Skeletal muscle satellite cell (primary cell): ENCODE measurements at regions not wholly inside any gene's neighbourhood (a gene's known extent, or its start where the extent isn't known, plus 50 kb on each side); places are given as distances from the start of the nearest gene placed in this dataset.

Source experiments
- H3K27me3 ChIP-seq: 2 replicates; pipeline ENCODE4 v1.7.0; 2013; ENCODE audit warnings: low read length; ENCODE audit not compliant: control insufficient read depth, insufficient read depth
- H3K36me3 ChIP-seq: 2 replicates; pipeline ENCODE4 v1.7.0; 2013; ENCODE audit warnings: mild to moderate bottlenecking, control low read depth, low read length; ENCODE audit not compliant: insufficient read depth
- H3K4me1 ChIP-seq: 2 replicates; pipeline ENCODE4 v1.7.0; 2013; ENCODE audit warnings: low read length; ENCODE audit not compliant: control insufficient read depth, insufficient read depth
- H3K4me2 ChIP-seq: 2 replicates; pipeline ENCODE4 v1.7.0; 2013; ENCODE audit warnings: mild to moderate bottlenecking, low read length
- H3K4me3 ChIP-seq: 2 replicates; pipeline ENCODE4 v1.7.0; 2013; ENCODE audit warnings: low read length
- H3K9ac ChIP-seq: 2 replicates; pipeline ENCODE4 v1.7.0; 2013; ENCODE audit warnings: mild to moderate bottlenecking, low read depth, low read length, moderate library complexity
- H3K9me3 ChIP-seq: replicated peaks from 2 replicates; pipeline ENCODE4 v1.7.0; 2013; ENCODE audit warnings: mild to moderate bottlenecking, control low read depth, low read length

DNA sequence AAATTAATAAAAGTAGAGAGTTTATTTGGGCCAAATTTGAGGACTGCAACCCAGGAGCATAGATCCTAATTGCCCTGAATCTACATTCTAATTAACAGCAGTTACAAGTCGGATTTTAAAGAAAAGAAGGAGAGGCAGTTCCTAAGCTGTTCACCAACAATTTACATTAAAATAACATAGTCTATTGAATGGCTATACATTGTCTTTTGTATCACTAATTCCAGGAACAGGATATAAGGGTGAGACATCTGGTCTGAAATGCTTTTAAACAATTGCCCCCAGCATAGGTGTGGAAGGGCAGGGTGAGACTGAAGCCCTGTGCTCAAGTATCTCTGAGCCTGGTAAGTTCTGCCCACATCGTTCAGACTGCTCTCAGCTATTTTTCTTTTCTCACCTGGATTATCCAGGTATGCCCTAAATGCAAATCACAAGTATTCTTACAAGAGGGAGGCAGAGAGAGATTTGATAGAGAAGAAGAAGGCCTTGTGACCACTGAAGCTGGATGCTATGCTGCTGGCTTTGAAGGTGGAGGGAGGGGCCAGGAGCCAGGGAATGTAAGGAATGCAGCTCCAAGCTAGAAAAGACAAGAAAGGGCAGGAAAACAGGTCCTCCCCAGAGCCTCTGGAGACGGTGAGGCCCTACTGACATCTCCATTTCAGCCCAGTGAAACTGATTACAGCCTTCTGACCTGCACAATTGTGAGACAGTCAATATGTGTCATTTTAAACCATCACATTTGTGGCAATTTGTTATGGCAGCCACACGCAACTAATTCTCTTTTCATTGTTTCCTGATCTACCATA lies 189.4 kb upstream of the ARL4C start:
- Histone ChIP-seq H3K4me1 (peaks cover 27% of the 10 kb centered on the region), H3K4me2 (no peak overlapping the region), H3K9me3 (no peaks in the 10 kb centered on the region), H3K27me3 (no peaks in the 10 kb centered on the region), H3K4me3 (no peak overlapping the region), H3K36me3 (no peaks in the 10 kb centered on the region), H3K9ac (no peak overlapping the region)

DNA sequence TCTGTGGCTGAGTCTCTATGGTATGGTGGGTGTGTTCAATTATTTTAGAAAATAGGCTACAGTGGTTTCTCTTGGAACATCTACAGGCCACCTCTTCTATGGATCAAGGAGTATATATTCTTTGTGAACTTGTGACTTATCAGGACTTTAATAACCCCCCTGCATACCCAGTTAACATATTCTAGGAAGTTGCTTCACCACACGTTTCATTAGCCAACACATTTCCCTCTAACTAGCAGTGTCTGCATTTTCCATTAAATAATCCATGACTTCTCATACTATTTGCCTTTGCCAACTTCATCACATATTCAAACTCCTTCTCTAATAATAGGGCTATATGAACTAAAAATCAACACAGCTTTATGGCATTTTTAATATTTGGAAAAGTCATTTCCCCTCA lies 187.6 kb upstream of the ARL4C start:
- Histone ChIP-seq H3K4me2 (no peak overlapping the region), H3K4me1 (peaks cover 31% of the 10 kb centered on the region), H3K36me3 (no peaks in the 10 kb centered on the region), H3K27me3 (no peaks in the 10 kb centered on the region), H3K9ac (no peak overlapping the region), H3K4me3 (no peak overlapping the region), H3K9me3 (no peaks in the 10 kb centered on the region)

DNA sequence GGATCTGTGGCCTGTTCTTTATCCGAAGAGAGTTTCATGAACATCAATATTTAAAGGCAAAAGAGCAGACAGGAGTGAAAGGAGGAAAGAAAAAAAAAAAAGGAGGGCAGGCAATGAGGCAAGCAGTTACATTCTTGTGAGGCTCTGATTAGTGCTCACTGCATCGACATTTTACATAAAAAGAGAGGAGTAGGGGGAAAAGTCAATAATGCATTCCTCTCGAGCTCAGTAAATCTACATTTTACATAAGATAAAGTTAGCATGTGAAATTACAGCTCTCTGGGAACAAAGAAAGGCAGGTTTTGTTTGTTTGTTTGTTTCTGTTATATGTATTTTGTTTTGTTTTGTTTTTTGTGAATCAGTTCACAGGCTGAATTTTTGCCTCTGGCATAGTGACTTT lies 187.1 kb upstream of the ARL4C start:
- Histone ChIP-seq H3K9ac (no peak overlapping the region), H3K4me2 (no peak overlapping the region), H3K36me3 (no peaks in the 10 kb centered on the region), H3K27me3 (no peaks in the 10 kb centered on the region), H3K4me3 (no peak overlapping the region), H3K4me1 (peaks cover 36% of the 10 kb centered on the region), H3K9me3 (no peaks in the 10 kb centered on the region)

DNA sequence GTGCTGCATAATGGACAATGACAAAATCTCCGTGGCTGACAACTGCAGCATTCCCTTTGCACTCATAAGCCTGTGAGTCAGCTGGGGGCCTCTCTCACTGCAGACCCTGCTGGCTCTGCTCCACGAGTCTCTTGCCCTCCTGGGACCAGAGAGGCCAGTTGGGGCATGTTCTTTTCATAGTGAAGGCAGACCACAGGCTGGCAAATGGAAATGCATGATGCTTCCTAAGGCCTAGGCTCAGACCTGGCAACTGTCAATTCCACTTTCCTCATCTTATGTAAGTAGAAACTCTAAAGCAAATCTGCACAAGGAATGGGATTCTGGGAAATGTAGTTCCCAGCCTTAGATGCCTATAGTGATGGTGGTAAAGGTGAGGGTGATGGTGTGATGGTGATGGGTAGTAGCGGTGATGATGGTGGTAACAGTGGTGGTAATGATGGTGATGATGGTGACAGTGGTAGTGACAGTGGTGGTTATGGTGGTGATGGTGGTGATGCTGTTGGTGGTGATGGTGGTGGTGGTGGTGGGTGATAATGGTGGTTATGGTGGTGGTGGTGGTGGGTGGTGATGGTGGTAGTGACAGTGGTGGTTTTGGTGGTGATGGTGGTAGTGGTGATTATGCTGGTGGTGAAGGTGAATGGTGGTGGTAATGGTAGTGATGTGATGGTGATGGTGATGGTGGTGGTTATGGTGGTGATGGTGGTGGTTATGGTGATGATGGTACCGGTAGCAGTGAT lies 185.8 kb upstream of the ARL4C start:
- Histone ChIP-seq H3K36me3 (no peaks in the 10 kb centered on the region), H3K4me2 (no peak overlapping the region), H3K4me3 (no peak overlapping the region), H3K27me3 (no peaks in the 10 kb centered on the region), H3K9me3 (no peaks in the 10 kb centered on the region), H3K9ac (no peak overlapping the region), H3K4me1 (peaks cover 49% of the 10 kb centered on the region)

GRCh38 chr2:234680688-234681619 lies 184.1 kb upstream of the ARL4C start:
- peak overlapping the region; percentile 61 for H3K4me2 ChIP-seq
- no peaks in the 10 kb centered on the region for H3K36me3 ChIP-seq
- no peak overlapping the region for H3K4me3 ChIP-seq
- H3K4me1 ChIP-seq = peaks cover 48% of the 10 kb centered on the region
- H3K9ac ChIP-seq = peak overlapping the region; percentile 67
- H3K27me3 ChIP-seq = no peaks in the 10 kb centered on the region
- H3K9me3 ChIP-seq = no peaks in the 10 kb centered on the region

GRCh38 chr2:234679741-234680687 lies 183.1 kb upstream of the ARL4C start:
- Histone ChIP-seq H3K4me3 (peak overlapping the region; percentile 51), H3K9ac (peak overlapping the region; percentile 67), H3K4me2 (peak overlapping the region; percentile 61), H3K27me3 (no peaks in the 10 kb centered on the region), H3K9me3 (no peaks in the 10 kb centered on the region), H3K36me3 (no peaks in the 10 kb centered on the region), H3K4me1 (peaks cover 55% of the 10 kb centered on the region)

DNA sequence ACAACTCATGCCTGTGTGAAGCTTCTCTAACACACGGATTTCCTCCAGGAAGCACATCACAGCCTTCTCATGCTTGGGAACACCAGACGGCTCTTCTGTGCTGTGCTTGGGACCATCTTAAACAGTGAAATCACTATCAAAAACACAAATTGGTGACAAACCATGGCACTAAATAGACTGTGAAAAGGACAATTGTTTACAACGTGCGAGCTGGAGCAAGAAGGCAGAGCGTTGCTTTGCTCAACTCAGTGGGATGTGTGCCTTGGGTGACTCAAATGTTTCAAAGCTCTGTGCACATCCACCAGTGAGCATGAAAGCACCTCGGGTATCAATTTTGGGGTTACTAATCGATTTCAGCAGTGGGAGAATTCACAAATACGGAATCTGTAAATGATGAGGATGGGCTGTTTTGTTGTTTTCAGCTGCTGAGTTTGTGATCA lies 182.4 kb upstream of the ARL4C start:
- Histone ChIP-seq H3K27me3 (no peaks in the 10 kb centered on the region), H3K36me3 (no peaks in the 10 kb centered on the region), H3K9me3 (no peaks in the 10 kb centered on the region), H3K9ac (peak overlapping the region; percentile 67), H3K4me3 (peak overlapping the region; percentile 51), H3K4me1 (peaks cover 60% of the 10 kb centered on the region), H3K4me2 (peak overlapping the region; percentile 61)

DNA sequence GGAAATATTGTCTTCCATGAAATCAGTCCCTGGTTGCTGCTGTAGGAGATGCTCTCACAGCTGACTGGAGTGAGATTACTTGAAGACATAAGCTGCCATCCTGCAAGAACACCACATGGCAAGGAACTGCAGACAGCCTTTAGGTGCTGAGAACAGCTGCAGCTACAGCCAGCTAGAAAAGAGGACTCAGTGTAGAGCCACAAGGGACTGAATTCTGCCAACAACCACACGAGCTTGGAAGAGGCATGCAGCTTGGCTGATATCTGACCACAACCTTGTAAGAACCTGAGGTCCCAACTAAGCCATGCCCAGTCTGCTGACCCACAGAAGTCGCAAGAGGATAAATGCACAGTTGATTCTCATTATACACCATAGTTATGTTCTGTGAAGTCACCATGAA lies 181.8 kb upstream of the ARL4C start:
- Histone ChIP-seq H3K4me3 (peak overlapping the region; percentile 51), H3K9ac (peak overlapping the region; percentile 67), H3K9me3 (no peaks in the 10 kb centered on the region), H3K4me1 (peaks cover 66% of the 10 kb centered on the region), H3K36me3 (no peaks in the 10 kb centered on the region), H3K27me3 (no peaks in the 10 kb centered on the region), H3K4me2 (peak overlapping the region; percentile 61)

GRCh38 chr2:234677758-234678538 lies 181.1 kb upstream of the ARL4C start:
- H3K9me3 ChIP-seq = no peaks in the 10 kb centered on the region
- H3K27me3 ChIP-seq = no peaks in the 10 kb centered on the region
- H3K9ac ChIP-seq = no peak overlapping the region
- no peak overlapping the region for H3K4me3 ChIP-seq
- peaks cover 69% of the 10 kb centered on the region for H3K4me1 ChIP-seq
- H3K4me2 ChIP-seq = peak overlapping the region; percentile 3
- no peaks in the 10 kb centered on the region for H3K36me3 ChIP-seq
